SW 1271 (cell line): ENCODE measurements at regions not wholly inside any gene's neighbourhood (a gene's known extent, or its start where the extent isn't known, plus 50 kb on each side); places are given as distances from the start of the nearest gene placed in this dataset.
"Not testable (repeated sequence)": the region's sequence is repeated elsewhere in the genome, so short reads cannot be mapped to it uniquely, and the experiment has no call there.

ENCODE experiments used
- DNase-seq, 2 experiments: peaks; one replicate each; lab custom pipeline; 2025; lab: John Stamatoyannopoulos, UW

DNA sequence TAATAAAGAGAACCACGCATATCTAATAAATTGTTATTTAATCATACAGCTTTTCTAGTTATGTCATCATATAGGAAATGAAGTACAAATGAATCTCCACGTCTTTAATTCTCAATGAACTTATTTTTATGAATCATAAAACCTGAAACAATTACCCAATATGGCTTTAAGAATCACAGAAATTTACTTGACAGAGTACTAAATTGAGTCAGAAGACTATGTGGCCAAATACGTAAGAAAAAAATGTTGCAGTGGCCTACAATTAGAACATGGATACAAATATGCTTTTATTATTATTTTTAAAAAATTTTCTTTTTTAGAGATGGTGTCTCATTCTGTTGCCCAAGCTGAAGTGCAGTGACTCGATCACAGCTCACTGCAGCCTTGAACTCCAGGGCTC, 584.7 kb upstream of the SLC35B3 start:
- DNase-seq = no peak

DNA sequence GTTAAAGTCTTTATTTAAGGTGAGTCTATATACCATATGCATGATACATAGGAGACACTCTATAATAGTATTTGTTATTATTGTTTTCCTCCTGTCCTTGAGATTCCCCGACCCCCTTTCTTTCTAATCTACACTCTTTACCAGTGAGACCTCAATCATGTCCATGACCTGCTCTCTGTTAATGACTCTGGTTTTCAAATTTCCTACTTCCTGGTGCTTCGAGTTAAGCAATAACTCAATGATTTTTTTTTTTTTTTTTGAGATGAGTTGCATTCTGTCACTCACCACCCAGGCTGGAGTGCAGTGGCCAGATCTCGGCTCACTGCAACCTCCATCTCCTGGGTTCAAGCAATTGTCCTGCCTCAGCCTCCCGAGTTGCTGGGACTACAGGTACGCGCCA, 574.6 kb upstream of the SLC35B3 start:
- DNase-seq = no peak

DNA sequence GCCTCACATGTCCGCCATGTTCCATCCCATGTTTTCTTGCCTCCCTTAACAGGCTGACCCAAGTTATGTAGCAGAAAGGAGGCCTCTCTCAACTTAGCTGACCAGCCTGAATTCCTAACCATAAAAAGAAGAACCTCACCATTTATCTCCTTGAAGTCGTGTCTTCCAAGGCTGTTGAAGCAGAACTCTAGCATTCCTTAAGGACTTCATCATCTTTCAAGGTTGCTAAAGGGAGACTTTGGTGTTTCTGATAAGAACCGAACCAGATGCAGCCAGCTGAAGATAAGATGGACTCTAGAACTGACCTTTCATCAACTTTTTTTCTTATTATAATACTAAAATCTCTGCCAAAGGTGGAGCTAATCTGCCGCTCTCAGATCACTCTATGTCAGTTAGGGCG, 571.7 kb upstream of the SLC35B3 start:
- no peak for DNase-seq

DNA sequence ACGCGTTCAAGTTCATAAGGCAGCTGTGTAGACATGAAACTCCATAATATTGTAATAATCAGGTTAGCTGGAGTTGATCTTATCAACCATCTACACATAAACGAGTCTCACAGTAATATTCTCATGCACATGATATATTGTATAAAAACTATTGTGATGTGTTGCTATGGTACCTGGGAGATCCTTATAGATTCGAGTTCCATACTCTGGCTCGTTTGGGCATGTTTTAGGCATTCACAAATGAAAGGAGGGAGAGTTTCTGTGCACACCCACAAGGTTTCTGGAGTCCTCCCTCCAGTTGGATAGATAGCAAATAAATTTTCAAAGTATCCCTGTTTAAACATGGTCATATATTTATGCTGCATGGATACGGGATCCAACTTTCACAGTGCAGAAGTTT, 567.5 kb upstream of the SLC35B3 start:
- no peak for DNase-seq

DNA sequence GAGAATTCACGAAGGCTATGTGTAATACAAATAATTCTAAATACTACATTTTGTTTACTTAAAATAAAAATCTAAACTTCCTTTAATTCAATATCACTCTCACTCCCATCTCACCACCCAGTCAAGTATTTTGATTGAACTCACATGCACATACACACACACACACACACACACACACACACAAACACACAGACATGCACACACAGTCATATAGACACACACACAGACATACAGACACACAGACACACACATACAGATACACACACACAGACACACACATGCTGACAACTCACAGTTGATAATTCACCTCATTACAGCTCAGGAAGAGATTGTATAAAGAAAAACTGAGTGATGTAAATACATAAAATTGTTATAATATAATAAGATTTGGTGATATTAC, 559.8 kb upstream of the SLC35B3 start:
- no peak for DNase-seq

DNA sequence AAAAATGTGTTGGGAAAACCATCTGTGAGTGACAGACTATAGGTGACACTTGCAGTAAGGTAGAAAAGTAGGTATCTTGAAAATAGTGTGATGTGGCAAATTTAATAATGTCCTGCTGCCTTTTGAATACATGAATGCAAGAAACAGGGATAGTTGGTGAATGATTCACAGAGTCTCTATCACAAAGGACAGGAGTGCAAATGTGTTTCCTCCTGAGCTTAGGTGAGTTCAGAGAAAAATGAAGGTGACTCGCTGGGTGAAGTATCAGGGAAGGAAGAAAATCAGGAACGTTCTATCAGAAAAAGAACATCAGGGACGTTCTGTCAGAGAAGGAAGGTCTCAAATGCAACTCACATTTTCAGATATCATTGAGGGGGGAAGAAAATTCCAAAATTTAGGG, 557.8 kb upstream of the SLC35B3 start:
- no peak for DNase-seq

DNA sequence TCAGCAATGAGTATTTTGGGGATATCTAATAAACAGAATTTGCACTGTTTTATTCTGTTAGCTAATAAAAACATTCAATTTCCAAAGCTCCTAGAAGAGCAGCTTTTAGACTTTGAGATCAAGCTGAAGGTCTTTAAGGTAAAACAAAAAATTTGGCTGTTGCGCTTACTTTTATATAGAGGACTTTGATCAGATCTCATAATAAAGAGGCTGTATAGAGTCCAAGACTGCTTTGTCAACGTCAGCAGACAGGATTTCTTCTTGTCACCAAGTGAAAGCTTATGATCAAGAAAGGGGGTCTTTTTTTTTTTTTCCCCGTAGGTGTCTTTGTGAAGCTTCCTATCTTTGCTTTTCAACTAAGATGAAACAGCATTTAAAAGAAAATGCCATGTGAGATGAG, 556.5 kb upstream of the SLC35B3 start:
- no peak for DNase-seq

DNA sequence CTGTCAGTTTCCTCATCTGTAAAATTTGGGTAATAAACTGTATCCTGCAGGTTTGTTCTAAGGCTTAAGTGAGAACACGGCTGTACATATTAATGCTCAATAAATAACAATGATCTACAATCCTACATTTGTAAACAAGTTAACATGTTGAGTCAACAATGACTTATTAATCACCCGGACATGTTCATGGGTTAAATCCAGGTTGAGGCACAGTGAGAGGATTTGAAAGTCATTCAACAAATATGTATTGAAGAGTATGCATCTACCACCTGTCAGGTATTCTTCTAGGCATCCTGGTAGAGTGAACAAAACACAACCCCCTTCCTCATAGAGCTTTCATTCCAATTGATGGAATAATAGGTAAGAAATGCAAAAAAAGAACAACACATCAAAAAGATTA, 554.7 kb upstream of the SLC35B3 start:
- DNase-seq = no peak

DNA sequence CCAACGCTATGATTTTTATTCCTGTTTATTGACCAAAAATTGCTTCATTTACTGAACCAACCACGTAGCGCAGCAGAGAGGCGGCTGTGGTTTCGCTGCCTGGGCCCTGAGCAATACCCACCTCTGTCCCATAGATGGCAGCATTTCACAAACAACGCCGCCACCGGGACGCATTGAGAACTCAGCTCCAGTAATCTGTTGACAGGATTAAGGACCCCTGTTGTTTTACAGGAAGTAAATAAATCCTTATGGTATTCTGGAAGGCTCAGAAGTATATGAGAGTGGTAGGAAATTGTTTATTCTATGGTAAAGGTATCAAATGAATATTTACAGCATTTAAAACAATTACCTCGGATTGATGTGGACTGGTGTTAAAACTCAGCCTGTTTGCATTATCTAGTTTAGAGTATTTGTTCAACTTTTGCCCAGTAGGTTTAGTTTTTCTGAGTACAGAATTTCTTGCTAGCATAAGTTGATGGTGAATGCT, 547.9 kb upstream of the SLC35B3 start:
- DNase-seq = peak; percentile 28 to 72

DNA sequence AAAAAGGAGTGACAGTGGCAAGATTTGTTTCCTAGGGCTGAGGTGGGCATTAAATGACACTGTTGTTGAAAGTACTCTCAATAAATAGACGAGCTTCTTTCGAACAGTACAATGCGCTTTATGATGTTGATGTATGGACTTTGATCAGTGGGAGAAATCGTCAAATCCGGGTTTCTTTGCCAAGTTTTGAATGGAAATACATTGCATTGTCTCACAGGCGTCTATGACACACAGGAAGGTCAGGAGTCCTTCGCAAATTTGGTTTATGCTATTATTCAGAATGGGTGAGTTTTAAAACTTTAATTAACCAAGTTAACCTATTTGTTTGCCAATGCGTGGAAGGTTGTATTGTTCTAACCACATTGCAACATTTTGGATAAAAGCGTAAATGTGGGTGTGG, 547.3 kb upstream of the SLC35B3 start:
- no peak for DNase-seq

DNA sequence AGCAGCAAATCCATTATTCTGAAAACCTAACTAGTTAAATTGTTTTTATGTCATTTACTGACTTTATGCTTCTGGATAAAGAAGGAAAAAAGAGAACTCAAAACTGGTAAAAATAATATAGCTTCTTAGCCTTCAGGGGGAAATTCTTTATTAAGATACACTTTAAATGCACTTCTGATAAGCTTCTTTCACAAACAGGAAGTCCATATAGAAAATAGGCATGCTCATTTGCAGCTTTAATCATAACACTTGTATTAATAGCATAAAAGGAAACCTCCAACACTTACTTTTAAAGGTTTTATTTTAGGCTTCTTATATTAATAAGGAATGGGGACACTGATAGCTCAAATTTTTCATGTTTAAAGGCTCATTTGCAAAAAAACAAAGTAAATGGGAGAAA, 538.0 kb upstream of the SLC35B3 start:
- no peak for DNase-seq

DNA sequence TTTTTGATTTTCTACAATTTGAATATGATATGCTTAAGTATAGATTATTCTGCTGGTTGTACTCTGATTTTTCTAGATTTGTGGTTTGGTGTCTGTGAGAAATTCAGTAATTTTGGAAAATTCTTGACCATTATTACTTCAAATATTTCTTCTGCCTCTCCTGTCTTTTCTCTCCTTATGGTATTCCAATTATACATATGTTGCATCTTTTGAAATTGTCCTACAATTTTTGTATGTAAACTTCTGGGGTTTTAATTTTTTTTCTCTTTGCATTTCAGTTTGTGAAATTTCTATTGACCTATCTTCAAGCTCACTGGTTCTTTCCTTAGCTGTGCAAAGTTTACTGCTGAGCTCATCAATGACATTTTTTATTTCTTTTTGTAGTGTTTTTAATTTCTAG, 534.4 kb upstream of the SLC35B3 start:
- no peak for DNase-seq

DNA sequence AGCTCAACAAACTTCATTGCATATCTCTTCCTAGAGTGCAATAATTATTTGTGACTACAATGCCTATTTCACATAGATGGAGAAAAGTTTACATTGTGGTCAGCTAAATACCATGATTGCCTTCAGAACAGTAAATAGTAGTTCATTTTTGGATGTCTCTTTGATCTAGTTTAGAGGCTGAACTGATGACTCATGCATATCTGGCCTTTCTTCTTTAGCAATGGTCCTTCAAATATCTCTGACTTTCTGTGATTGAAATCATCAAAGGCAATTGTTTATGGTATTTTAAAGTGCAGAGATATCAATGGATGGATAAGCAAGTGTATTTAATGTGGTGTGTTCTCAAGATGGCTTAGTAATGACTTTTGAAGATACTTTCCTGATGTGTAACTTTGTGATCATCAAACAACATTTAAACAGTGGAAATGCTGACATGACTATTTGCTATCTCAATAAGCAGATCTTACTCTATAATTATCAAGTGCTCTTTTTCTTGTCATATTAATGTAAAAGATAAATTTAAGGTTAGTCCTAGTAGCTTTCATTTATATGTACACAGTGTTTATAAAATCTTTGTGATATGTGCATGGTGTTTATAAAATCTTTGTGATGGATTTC, 523.7 kb upstream of the SLC35B3 start:
- DNase-seq = peak in 1 of 2 experiments; percentile 18

DNA sequence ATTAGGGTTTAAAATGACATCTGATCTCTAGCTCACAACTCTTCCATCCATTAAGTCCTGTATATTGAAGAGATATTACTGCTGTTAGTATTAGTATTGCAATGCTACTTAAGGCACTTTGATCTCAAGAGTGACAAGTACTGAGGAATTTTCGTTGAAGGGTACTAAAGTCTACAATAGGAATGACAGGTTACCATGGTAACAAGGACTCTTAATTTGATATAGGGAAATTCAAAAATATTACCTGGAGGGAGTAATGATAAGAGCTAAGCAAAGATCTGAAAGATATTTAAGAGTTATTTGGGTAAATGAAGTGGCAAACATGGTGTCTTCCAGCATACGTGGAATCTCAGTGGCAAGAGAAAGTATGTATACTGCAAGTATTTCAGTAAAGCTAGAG, 518.0 kb upstream of the SLC35B3 start:
- DNase-seq = no peak

DNA sequence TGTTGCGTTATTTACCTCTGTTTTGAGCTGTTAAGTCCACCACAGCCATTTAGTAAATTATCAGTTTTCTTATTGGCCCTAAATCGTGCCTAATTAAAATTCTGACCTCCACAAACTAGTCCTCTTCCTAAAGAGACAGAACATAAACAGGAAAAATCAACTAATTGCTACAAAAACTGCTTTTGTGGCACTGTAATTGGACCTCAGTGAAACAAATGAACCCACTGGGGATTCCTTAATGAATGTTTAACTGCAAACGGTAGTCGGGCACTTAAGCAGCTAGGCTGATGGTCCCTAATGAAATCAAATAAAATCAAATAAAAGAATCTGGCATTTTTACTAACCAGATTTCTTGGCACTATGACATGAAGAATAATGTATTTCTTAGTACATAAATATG, 513.4 kb upstream of the SLC35B3 start:
- DNase-seq = no peak

DNA sequence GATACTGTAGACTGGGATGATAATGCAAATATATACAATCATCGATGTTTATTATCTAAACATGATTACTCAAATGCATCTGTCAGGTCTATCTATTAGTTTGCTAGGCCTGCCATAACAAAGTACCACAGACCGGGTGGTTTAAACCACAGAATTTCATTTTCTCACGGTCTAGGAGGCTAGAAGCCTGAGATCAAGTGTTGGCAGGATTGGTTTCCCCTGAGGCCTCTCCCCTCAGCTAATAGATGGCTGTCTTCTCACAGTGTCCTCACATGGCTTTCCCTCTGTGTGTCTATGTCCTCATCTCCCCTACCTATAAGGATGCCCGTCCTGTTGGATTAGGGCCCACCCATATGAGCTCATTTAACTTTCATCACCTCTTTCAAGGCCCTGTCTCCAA, 512.6 kb upstream of the SLC35B3 start:
- no peak for DNase-seq

DNA sequence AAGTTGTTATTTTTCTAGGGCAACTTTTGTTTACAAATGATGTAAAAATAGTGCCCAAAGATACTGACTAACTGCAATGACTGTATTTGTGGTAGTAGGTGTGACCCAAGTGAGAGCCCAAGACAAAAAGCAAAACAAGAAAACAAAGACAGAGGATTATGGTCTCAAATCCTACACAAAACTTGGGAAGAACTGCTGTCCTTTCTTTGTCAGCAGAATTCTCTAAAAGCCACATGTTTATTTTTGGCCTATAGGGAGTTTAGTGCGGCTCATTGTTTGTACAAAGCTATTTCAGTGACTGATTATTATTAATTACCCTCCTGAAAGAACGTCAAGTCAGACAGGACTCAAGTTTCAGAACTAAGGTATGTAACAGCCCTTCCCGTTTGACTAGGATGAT, 509.2 kb upstream of the SLC35B3 start:
- DNase-seq = no peak

DNA sequence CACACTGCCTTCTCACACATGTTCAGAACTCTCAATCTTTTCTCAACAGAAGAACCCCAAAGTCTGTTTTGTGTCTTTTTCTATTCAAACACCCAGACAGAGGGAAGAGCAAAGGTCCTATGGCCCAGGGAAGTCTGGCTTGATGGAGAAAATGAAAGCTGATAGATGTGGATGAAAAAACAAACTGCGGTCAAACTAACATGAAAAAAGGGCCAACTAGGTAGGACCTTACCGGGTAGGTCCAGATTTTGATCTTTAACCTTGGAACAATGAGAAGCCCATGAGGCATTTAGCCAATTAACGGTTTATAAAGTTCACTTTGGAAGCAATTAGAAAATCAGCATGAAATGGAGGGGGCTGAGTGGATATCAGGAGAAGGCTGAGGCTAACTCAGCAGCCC, 507.7 kb upstream of the SLC35B3 start:
- DNase-seq = no peak

DNA sequence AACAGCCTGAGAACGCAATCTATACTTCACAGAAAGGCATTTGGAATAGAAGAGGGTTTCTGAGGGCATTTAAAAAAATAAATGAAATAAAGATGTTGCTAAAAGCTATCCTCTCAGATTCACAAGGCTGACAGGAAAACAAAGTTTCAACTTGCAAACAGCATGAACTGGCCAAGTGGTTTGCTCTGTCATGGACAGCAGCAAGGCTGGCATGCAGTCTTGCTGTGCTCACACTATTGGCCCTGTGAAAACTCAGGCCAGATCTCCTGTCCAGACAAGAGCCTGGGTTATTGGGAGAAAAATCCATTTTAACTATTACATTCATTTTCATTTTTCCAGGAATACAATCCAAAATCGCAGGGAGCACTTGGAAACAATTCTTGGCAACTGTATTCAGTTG, 506.2 kb upstream of the SLC35B3 start:
- DNase-seq = no peak

DNA sequence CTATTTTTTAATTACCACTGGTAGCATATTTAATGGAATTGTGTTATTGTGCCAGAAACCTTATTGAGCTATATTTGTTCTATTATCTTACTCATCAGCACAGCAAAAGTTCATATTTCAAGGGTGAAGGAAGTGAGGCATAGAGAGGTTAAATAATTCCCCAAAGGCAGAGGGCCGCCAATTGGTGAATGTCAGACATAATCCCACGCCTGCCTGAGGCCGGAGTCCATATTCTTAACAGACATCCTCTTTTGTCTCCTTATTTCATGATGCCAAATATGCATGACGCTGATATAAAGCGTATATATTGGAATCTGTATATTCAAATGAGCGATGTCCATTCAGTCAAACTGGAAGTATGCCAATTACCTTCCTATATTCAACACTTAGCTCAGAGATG, 505.0 kb upstream of the SLC35B3 start:
- DNase-seq = no peak

DNA sequence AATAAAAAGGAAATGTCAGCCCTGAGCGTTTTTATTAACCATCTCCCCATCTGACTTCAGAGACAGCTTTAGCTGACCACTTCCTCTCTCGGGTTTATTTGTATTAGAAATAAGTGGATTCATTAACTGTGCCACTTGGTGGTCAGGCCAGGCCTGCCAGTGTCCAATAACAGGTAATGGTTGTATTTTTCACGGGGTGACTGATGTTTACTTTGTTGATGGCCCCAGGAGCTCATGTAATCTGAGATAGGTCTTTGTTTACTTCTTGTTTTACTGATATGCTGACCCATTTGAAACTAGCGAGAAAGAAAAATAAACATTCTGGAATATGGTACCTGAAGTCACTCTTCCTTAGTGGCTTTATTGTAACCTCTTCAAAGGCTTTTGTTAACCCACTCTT, 504.3 kb upstream of the SLC35B3 start:
- DNase-seq = no peak

DNA sequence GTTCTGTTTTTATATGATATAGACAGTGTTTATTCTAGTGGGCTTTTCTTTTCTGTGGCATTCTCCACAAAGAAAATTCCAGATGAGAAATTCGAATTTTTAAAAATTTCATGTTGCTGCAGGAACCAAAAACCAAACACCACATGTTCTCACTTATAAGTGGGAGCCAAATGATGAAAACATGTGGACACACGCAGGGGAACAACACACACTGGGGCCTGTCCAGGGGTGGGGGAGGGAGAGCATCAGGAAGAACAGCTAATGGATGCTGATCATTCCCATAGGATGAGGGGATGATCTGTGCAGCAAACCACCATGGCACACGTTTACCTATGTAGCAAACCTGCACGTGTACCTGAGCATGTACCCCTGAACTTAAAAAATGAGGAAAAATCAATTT, 499.0 kb upstream of the SLC35B3 start:
- no peak for DNase-seq

DNA sequence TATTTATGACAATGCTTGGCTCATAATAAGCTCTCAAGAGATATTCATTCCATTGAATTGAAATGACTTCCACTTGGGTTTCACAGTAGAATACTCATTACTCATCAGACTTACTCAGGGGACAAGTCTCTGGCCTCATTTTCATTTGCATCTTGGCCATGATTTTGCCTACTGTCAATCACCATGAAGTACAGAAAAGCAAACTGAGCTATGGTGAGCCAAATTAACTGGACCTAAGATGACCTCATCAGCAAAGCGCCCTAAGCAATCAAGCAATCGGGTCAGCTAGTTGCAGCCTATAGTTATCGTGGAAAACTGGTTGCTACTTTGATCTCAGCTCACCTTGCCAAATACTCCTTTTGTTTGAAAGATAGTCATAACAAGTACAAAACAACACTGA, 494.7 kb upstream of the SLC35B3 start:
- no peak for DNase-seq

DNA sequence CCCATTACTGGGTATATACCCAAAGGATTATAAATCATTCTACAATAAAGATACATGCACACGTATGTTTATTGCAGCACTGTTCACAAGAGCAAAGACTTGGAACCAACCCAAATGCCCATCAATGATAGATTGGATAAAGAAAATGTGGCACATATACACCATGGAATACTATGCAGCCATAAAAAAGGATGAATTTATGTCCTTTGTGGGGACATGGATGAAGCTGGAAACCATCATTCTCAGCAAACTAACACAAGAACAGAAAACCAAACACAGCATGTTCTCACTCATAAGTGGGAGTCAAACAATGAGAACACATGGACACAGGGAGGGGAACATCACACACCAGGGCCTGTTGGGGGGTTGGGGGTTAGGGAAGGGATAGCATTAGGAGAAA, 484.9 kb upstream of the SLC35B3 start:
- not testable (repeated sequence) for DNase-seq

DNA sequence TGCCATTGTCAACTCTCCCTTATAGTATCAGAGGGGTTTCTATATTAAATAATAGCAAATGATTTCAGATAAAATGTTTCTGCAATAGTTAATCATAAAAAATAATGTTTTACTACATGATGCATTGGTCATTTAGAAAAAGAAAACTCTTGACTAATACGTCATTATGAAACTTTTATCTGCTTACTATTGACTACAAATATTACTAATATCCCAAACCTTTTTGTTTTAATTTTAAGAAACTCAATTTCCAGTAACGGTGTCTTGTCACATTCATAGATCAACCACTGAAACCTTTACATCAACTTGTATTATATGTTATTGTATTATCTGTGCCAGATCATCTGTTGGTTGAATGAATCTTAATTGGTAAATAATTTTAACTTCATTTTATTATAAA, 482.9 kb upstream of the SLC35B3 start:
- DNase-seq = no peak
